A673 (cell line): ENCODE measurements at regions not wholly inside any gene's neighbourhood (a gene's known extent, or its start where the extent isn't known, plus 50 kb on each side); places are given as distances from the start of the nearest gene placed in this dataset.

Experiments used
- BruUV-seq: library from RNA; stranded (reverse); fragments of 400-500 nt; replicated peaks from 2 replicates; lab custom pipeline; 2021; lab: Mats Ljungman, UMichigan
- CTCF ChIA-PET: fragments of 300-600 bp; sonication (Branson Sonifier 250); formaldehyde crosslinking; loops from one replicate; lab custom pipeline; 2022; ENCODE audit warnings: antibody characterized with exemption; lab: Charles Lee
- POLR2A ChIA-PET: fragments of 300-600 bp; sonication (Branson Sonifier 250); formaldehyde crosslinking; loops from one replicate; lab custom pipeline; 2022; ENCODE audit warnings: antibody characterized with exemption; ENCODE audit not compliant: low non-redundant PET; lab: Charles Lee
- DNase-seq: peaks from one replicate; pipeline ENCODE4 v3.0.0-alpha.2; 2015; ENCODE audit warnings: low spot score
- H3K27ac ChIP-seq: fragments of 200-600 bp; sonication (generic); 2 replicates; pipeline ENCODE4 v1.5.1; 2016; ENCODE audit warnings: mixed run types, low read depth, mild to moderate bottlenecking, mixed read lengths, antibody characterized with exemption, low read length; ENCODE audit not compliant: poor library complexity, severe bottlenecking
- H3K27me3 ChIP-seq: fragments of 200-600 bp; sonication (generic); replicated peaks from 2 replicates; pipeline ENCODE4 v1.6.1; 2017; ENCODE audit warnings: mixed run types, low read depth, mild to moderate bottlenecking, mixed read lengths, antibody characterized with exemption, low read length; ENCODE audit not compliant: insufficient read depth, poor library complexity
- H3K36me3 ChIP-seq: fragments of 200-600 bp; sonication (generic); 2 replicates; pipeline ENCODE4 v1.6.1; 2016; ENCODE audit warnings: mixed run types, mild to moderate bottlenecking, mixed read lengths, antibody characterized with exemption, low read length; ENCODE audit not compliant: insufficient read depth, poor library complexity, severe bottlenecking
- H3K4me1 ChIP-seq: fragments of 200-600 bp; sonication (generic); 2 replicates; pipeline ENCODE4 v1.6.1; 2017; ENCODE audit warnings: mixed run types, mild to moderate bottlenecking, mixed read lengths, antibody characterized with exemption, low read length; ENCODE audit not compliant: insufficient read depth, poor library complexity, severe bottlenecking
- H3K4me3 ChIP-seq: fragments of 200-600 bp; sonication (generic); 2 replicates; pipeline ENCODE4 v1.5.1; 2016; ENCODE audit warnings: low read depth, mixed run types, mild to moderate bottlenecking, mixed read lengths, low read length; ENCODE audit not compliant: poor library complexity, severe bottlenecking
- H3K9me3 ChIP-seq: fragments of 200-600 bp; sonication (generic); 2 replicates; pipeline ENCODE4 v1.6.1; 2016; ENCODE audit warnings: mixed run types, low read depth, mild to moderate bottlenecking, mixed read lengths, antibody characterized with exemption, low read length; ENCODE audit not compliant: poor library complexity, severe bottlenecking
- CTCF ChIP-seq: fragments of 300-800, 200-600 bp; sonication (generic); conservative IDR thresholded peaks from 2 replicates; pipeline ENCODE4 v1.5.1; 2017; ENCODE audit warnings: low read depth, mild to moderate bottlenecking, antibody characterized with exemption, low read length, moderate library complexity, mixed read lengths
- EZH2 ChIP-seq: fragments of 200-600 bp; sonication (generic); IDR thresholded peaks from 2 replicates; pipeline ENCODE4 v1.6.1; 2017; ENCODE audit warnings: borderline replicate concordance, low read depth, mild to moderate bottlenecking, mixed read lengths, antibody characterized with exemption, low read length; ENCODE audit not compliant: poor library complexity, severe bottlenecking
- intact Hi-C: fragments of 100-400 bp; cut with micrococcal nuclease; formaldehyde crosslinking; loops from one replicate; pipeline ENCODE4 v1.10.0; 2022; ENCODE audit not compliant: unreplicated experiment

- DNase-seq, result no peak
- Histone ChIP-seq H3K9me3 (no peaks in the 10 kb centered on the region), H3K27me3 (no peaks in the 10 kb centered on the region), H3K27ac (no peak overlapping the region), H3K4me3 (no peak overlapping the region), H3K36me3 (no peaks in the 10 kb centered on the region), H3K4me1 (peaks cover 13% of the 10 kb centered on the region)
- no TSS peak for BruUV-seq
- CTCF ChIA-PET, result no interaction called here
- TF ChIP-seq EZH2, result no peak
- TF ChIP-seq CTCF, result no peak
- POLR2A ChIA-PET, result no interaction called here
- intact Hi-C loops, result no loop called here
Observed at GRCh38 chr3:124435467-124435866, 294.8 kb upstream of the UMPS start.

- ChIA-PET POLR2A (no interaction called here), CTCF (no interaction called here)
- Histone ChIP-seq H3K27ac (no peak overlapping the region), H3K36me3 (no peaks in the 10 kb centered on the region), H3K27me3 (no peaks in the 10 kb centered on the region), H3K4me3 (no peak overlapping the region), H3K9me3 (no peaks in the 10 kb centered on the region), H3K4me1 (no peaks in the 10 kb centered on the region)
- no peak for TF ChIP-seq CTCF
- no peak for TF ChIP-seq EZH2
- BruUV-seq, result no TSS peak
- DNase-seq, result no peak
- intact Hi-C loops, result no loop called here
Observed at GRCh38 chr3:124438813-124439212, 291.4 kb upstream of the UMPS start.

GRCh38 chr3:124439603-124440002 lies 290.6 kb upstream of the UMPS start:
- H3K27ac ChIP-seq, result no peak overlapping the region
- no peak for TF ChIP-seq CTCF
- no peak for TF ChIP-seq EZH2
- H3K36me3 ChIP-seq, result no peaks in the 10 kb centered on the region
- H3K27me3 ChIP-seq, result no peaks in the 10 kb centered on the region
- H3K9me3 ChIP-seq, result no peaks in the 10 kb centered on the region
- no peak overlapping the region for H3K4me3 ChIP-seq
- no peak for DNase-seq
- ChIA-PET CTCF (no interaction called here), POLR2A (no interaction called here)
- no TSS peak for BruUV-seq
- H3K4me1 ChIP-seq, result no peaks in the 10 kb centered on the region
- intact Hi-C loops, result no loop called here
